ENCODE measurements at regions not wholly inside any gene's neighbourhood (a gene's known extent, or its start where the extent isn't known, plus 50 kb on each side); places are given as distances from the start of the nearest gene placed in this dataset.

DNA sequence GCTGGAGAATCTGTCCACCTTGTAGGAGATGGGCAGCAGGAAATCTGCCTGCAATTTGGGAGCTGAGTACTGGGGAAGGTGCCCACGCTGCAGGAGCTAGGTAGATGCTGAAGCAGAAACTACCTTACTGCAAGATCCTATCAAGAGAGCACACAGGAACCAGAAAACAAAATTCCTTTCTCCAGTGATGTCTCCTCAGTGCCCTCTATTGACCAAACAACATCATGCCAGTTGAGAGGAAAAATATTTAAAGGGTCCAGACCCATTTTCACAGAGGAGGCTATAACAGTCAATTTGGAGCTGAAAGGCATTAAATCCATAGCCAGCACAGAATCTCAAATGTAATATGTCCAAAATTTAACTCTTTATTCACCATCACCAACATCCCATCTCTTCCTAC, 406.8 kb downstream of the SLITRK2 start:
- TF ChIP-seq, protein P1, sequence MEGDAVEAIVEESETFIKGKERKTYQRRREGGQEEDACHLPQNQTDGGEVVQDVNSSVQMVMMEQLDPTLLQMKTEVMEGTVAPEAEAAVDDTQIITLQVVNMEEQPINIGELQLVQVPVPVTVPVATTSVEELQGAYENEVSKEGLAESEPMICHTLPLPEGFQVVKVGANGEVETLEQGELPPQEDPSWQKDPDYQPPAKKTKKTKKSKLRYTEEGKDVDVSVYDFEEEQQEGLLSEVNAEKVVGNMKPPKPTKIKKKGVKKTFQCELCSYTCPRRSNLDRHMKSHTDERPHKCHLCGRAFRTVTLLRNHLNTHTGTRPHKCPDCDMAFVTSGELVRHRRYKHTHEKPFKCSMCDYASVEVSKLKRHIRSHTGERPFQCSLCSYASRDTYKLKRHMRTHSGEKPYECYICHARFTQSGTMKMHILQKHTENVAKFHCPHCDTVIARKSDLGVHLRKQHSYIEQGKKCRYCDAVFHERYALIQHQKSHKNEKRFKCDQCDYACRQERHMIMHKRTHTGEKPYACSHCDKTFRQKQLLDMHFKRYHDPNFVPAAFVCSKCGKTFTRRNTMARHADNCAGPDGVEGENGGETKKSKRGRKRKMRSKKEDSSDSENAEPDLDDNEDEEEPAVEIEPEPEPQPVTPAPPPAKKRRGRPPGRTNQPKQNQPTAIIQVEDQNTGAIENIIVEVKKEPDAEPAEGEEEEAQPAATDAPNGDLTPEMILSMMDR (optimal IDR thresholded peaks at IDR 0.05 in 1 of 3, IDR thresholded peaks at IDR 0.05 in 1 of 3, conservative IDR thresholded peaks at IDR 0.05 in 1 of 3; ENCODE audit: extremely low read depth in 1 of 3, insufficient read depth in 2 of 3, low read length in 3 of 3), result no peak
- TF ChIP-seq EZH2 (IDR thresholded peaks at IDR 0.05; ENCODE audit: low read length), result no peak

Data from keratinocyte (primary cell).